Uterus (tissue), 3 donors: ENCODE measurements at regions not wholly inside any gene's neighbourhood (a gene's known extent, or its start where the extent isn't known, plus 50 kb on each side); places are given as distances from the start of the nearest gene placed in this dataset.
"Not testable (repeated sequence)": the region's sequence is repeated elsewhere in the genome, so short reads cannot be mapped to it uniquely, and the experiment has no call there.

Source experiments
- DNase-seq, 2 donors: peaks; one replicate each; pipeline ENCODE4 v3.0.0-alpha.2; 2019 to 2020
- H3K27ac ChIP-seq, 2 donors: fragments of 200-600 bp; sonication (generic); 1 replicate in 1 of 2; 2 replicates in 1 of 2; pipeline ENCODE4 v1.5.1; 2016 to 2018
- H3K27me3 ChIP-seq, 2 donors: fragments of 200-600 bp; sonication (generic); one replicate each; pipeline ENCODE4 v1.5.1; 2018 to 2019; ENCODE audit warnings: control low read depth in 1 of 2
- H3K36me3 ChIP-seq, 2 donors: fragments of 200-600 bp; sonication (generic); one replicate each; pipeline ENCODE4 v1.5.1; 2019; ENCODE audit warnings: control low read depth in 1 of 2
- H3K4me1 ChIP-seq, 2 donors: fragments of 200-600 bp; sonication (generic); one replicate each; pipeline ENCODE4 v1.5.1; 2018 to 2019; ENCODE audit warnings: control low read depth in 1 of 2
- H3K4me3 ChIP-seq, 2 donors: fragments of 200-600 bp; sonication (generic); 1 replicate in 1 of 2; 2 replicates in 1 of 2; pipeline ENCODE4 v1.5.1; 2018 to 2019; ENCODE audit warnings: mild to moderate bottlenecking in 1 of 2
- H3K9me3 ChIP-seq, 2 donors: fragments of 200-600 bp; sonication (generic); one replicate each; pipeline ENCODE4 v1.5.1; 2019; ENCODE audit warnings: control low read depth in 1 of 2
- POLR2A ChIP-seq, 2 donors: fragments of 450-650 bp; IDR thresholded peaks; one replicate each; pipeline ENCODE4 v1.6.1; 2016; ENCODE audit warnings: antibody characterized with exemption in 2 of 2, mild to moderate bottlenecking in 1 of 2, moderate library complexity in 1 of 2
- intact Hi-C: fragments of 100-400 bp; cut with DNase I; formaldehyde crosslinking; loops from one replicate; pipeline ENCODE4 v1.15.1; 2023; ENCODE audit warnings: low total_unique reads
- TF ChIP-seq, protein P1 (sequence below), 4 experiments: fragments of 200-600 bp in 2 of 4; fragments of 450-650 bp in 2 of 4; sonication (generic) in 2 of 4; IDR thresholded peaks; one replicate each; pipeline ENCODE4 v1.5.1; 2016 to 2019; ENCODE audit warnings: antibody characterized with exemption in 4 of 4, mild to moderate bottlenecking in 2 of 4, moderate library complexity in 1 of 4
- donor health status: DM: yes; HTN: yes; CAD: no.

DNA sequence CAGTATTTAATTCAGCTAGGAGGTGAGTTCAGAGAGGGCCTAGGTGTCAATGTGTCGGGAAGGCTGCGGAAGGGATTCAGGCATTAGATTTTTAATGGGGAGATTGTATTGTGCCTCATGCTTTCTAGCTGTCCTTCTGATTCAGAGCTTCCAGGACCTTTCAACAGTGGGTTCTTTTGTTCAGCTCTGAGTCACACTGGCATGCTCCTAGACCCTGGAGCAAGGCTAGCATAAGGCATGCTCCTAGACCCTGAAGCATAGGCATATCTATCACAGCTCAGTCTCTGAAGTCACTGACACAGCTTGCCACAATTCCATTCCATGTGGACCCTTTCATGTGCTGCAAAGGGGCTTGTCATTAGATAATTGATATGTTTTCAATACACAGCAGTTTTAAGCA is 396.9 kb downstream of the RAB38 start:
- no peaks in the 10 kb centered on the region for H3K27me3 ChIP-seq
- H3K27ac ChIP-seq: no peak overlapping the region

GRCh38 chr11:87775036-87775435 is 400.2 kb downstream of the RAB38 start:
- no peak overlapping the region for H3K27ac ChIP-seq
- H3K9me3 ChIP-seq: no peaks in the 10 kb centered on the region
- H3K4me3 ChIP-seq: no peak overlapping the region
- H3K27me3 ChIP-seq: no peaks in the 10 kb centered on the region
- no peaks in the 10 kb centered on the region for H3K36me3 ChIP-seq
- no peak for DNase-seq
- TF ChIP-seq, protein P1, sequence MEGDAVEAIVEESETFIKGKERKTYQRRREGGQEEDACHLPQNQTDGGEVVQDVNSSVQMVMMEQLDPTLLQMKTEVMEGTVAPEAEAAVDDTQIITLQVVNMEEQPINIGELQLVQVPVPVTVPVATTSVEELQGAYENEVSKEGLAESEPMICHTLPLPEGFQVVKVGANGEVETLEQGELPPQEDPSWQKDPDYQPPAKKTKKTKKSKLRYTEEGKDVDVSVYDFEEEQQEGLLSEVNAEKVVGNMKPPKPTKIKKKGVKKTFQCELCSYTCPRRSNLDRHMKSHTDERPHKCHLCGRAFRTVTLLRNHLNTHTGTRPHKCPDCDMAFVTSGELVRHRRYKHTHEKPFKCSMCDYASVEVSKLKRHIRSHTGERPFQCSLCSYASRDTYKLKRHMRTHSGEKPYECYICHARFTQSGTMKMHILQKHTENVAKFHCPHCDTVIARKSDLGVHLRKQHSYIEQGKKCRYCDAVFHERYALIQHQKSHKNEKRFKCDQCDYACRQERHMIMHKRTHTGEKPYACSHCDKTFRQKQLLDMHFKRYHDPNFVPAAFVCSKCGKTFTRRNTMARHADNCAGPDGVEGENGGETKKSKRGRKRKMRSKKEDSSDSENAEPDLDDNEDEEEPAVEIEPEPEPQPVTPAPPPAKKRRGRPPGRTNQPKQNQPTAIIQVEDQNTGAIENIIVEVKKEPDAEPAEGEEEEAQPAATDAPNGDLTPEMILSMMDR (IDR thresholded peaks at IDR 0.05): no peak
- no peak for TF ChIP-seq POLR2A (IDR thresholded peaks at IDR 0.05)
- H3K4me1 ChIP-seq: no peaks in the 10 kb centered on the region
- intact Hi-C loops: no loop called here

More for the DNA sequence above, 396.9 kb downstream of the RAB38 start:
- Histone ChIP-seq H3K4me1 (no peaks in the 10 kb centered on the region), H3K36me3 (no peaks in the 10 kb centered on the region), H3K9me3 (no peaks in the 10 kb centered on the region), H3K4me3 (no peak overlapping the region)
- TF ChIP-seq POLR2A (IDR thresholded peaks at IDR 0.05): no peak
- no peak for DNase-seq
- intact Hi-C loops: no loop called here

- DNase-seq: no peak
- no peak for TF ChIP-seq POLR2A (IDR thresholded peaks at IDR 0.05)
- TF ChIP-seq, protein P1 (IDR thresholded peaks at IDR 0.05): no peak
- H3K4me1 ChIP-seq: no peaks in the 10 kb centered on the region
- no peaks in the 10 kb centered on the region for H3K36me3 ChIP-seq
- H3K27ac ChIP-seq: no peak overlapping the region
- H3K27me3 ChIP-seq: no peaks in the 10 kb centered on the region
- no peak overlapping the region for H3K4me3 ChIP-seq
- no peaks in the 10 kb centered on the region for H3K9me3 ChIP-seq
- intact Hi-C loops: no loop called here
Measured at GRCh38 chr11:87769661-87770060, 405.6 kb downstream of the RAB38 start.

DNA sequence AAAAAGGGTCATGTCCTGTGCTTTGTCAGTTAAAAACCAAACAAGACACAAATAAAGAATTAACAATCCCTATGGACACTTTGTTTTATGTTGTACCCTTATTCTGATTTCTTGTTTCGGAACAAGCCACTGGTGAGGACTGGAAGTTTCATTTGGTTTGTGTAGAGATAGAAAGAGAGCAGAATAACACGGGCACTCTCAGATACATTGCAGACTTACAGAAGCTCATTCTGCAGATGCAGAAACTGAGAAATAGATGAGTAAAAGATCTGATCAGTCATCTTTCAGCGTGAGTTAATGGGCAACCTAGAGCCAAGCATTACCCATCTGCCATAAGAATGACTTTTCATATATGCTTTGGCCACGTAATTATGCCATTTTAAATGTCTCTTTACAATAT is 407.6 kb downstream of the RAB38 start:
- H3K4me1 ChIP-seq: no peaks in the 10 kb centered on the region
- intact Hi-C loops: no loop called here
- no peaks in the 10 kb centered on the region for H3K9me3 ChIP-seq
- no peak overlapping the region for H3K4me3 ChIP-seq
- no peaks in the 10 kb centered on the region for H3K36me3 ChIP-seq
- H3K27ac ChIP-seq: no peak overlapping the region
- no peaks in the 10 kb centered on the region for H3K27me3 ChIP-seq
- TF ChIP-seq POLR2A (IDR thresholded peaks at IDR 0.05): no peak
- TF ChIP-seq, protein P1 (IDR thresholded peaks at IDR 0.05): no peak
- DNase-seq: no peak

GRCh38 chr11:87764075-87764474 is 411.2 kb downstream of the RAB38 start:
- H3K9me3 ChIP-seq, intact Hi-C loops, H3K36me3 ChIP-seq, H3K27me3 ChIP-seq, H3K4me3 ChIP-seq, H3K27ac ChIP-seq, DNase-seq, H3K4me1 ChIP-seq: not testable (repeated sequence)

DNA sequence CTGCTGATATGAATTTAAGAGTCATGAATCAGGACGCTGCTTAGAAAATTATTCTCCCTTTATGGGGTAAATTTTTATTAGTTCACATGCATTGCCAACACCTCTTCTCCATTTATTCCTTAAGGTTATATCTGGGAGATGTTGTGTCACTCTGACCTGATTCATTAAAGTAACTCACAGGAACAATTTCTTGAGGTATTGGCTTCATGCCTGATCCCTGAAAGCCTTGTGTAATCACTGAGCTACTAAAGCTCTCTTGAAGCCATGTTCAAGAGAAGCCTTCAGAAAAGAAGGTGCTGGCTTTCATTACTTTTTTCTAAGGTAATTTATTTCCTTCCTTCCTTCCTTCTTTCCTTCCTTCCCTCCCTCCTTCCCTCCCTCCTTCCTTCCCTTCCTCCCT is 420.6 kb downstream of the RAB38 start:
- H3K4me3 ChIP-seq: no peak overlapping the region
- intact Hi-C loops: no loop called here
- H3K27me3 ChIP-seq: no peaks in the 10 kb centered on the region

More for the DNA sequence above, 420.6 kb downstream of the RAB38 start:
- Histone ChIP-seq H3K4me1 (no peaks in the 10 kb centered on the region), H3K9me3 (no peaks in the 10 kb centered on the region), H3K36me3 (no peaks in the 10 kb centered on the region), H3K27ac (no peak overlapping the region)
- DNase-seq: no peak
- no peak for TF ChIP-seq POLR2A (IDR thresholded peaks at IDR 0.05)
- TF ChIP-seq, protein P1 (IDR thresholded peaks at IDR 0.05): no peak
